Kidney (tissue), 13 donors: ENCODE measurements at regions not wholly inside any gene's neighbourhood (a gene's known extent, or its start where the extent isn't known, plus 50 kb on each side); places are given as distances from the start of the nearest gene placed in this dataset.

ENCODE experiments used
- DNase-seq, 5 donors: peaks; one replicate each; pipeline ENCODE4 v3.0.0-alpha.2; 2013 to 2020
- FAIRE-seq: peaks from 2 replicates; lab custom pipeline; 2012; peaks lifted over from hg19 to GRCh38; lab: Jason Lieb, UNC
- H3K27ac ChIP-seq, 2 donors: one replicate each; pipeline ENCODE4 v1.7.0; 2013; ENCODE audit warnings: low read depth in 2 of 2, low read length in 2 of 2, inconsistent platforms in 1 of 2
- H3K27me3 ChIP-seq: one replicate; pipeline ENCODE4 v1.7.1; 2013; ENCODE audit warnings: low read length, inconsistent platforms; ENCODE audit not compliant: control insufficient read depth, insufficient read depth
- H3K36me3 ChIP-seq, 3 donors: one replicate each; pipeline versions ENCODE4 v1.7.0 to v1.7.1; 2013; ENCODE audit warnings: low read length in 3 of 3, control low read depth in 1 of 3, inconsistent platforms in 1 of 3; ENCODE audit not compliant: insufficient read depth in 3 of 3, control insufficient read depth in 2 of 3
- H3K4me1 ChIP-seq, 3 donors: one replicate each; pipeline versions ENCODE4 v1.7.0 to v1.7.1; 2013; ENCODE audit warnings: low read length in 3 of 3, inconsistent platforms in 1 of 3, low read depth in 1 of 3; ENCODE audit not compliant: control insufficient read depth in 2 of 3, insufficient read depth in 2 of 3
- H3K4me3 ChIP-seq, 3 donors: one replicate each; pipeline versions ENCODE4 v1.7.0 to v1.8.1; 2013; ENCODE audit warnings: low read length in 3 of 3, control low read depth in 1 of 3, inconsistent platforms in 1 of 3
- H3K9ac ChIP-seq, 3 donors: one replicate each; pipeline versions ENCODE4 v1.7.0 to v1.7.1; 2013; ENCODE audit warnings: low read length in 3 of 3, control low read depth in 1 of 3, inconsistent platforms in 1 of 3
- H3K9me3 ChIP-seq, 3 donors: one replicate each; pipeline versions ENCODE4 v1.7.0 to v1.7.1; 2013; ENCODE audit warnings: low read length in 3 of 3, control low read depth in 1 of 3, inconsistent platforms in 1 of 3; ENCODE audit not compliant: control insufficient read depth in 2 of 3, insufficient read depth in 1 of 3
- CTCF ChIP-seq: IDR thresholded peaks from 3 replicates; pipeline ENCODE4 v1.5.1; 2012; ENCODE audit warnings: mild to moderate bottlenecking, moderate library complexity, borderline replicate concordance; ENCODE audit not compliant: insufficient read depth; ENCODE audit errors: extremely low read depth
- intact Hi-C: fragments of 100-400 bp; cut with DNase I; formaldehyde crosslinking; loops from one replicate; pipeline ENCODE4 v1.11.1; 2022
- donor health status: control.
- donor health status: control.
- donor health status: control.
- donor health status: control.
- donor health status: control.
- donor health status: DM: yes; HTN: yes; CAD: no.
- donor health status: Normal renal cell carcinoma (clear cell type).

GRCh38 chr11:10394229-10395101 lies 60.6 kb upstream of the AMPD3 start:
- DNase-seq (no peak), FAIRE-seq (no peak)
- no peak overlapping the region for H3K4me3 ChIP-seq
- no peak overlapping the region for H3K9ac ChIP-seq
- no peak overlapping the region for H3K27ac ChIP-seq
- H3K27me3 ChIP-seq: no peaks in the 10 kb centered on the region
- H3K4me1 ChIP-seq: no peaks in the 10 kb centered on the region
- no peaks in the 10 kb centered on the region for H3K36me3 ChIP-seq
- intact Hi-C loops: no loop called here
- no peak for TF ChIP-seq CTCF
- H3K9me3 ChIP-seq: no peaks in the 10 kb centered on the region

- H3K4me3 ChIP-seq: no peak overlapping the region
- intact Hi-C loops: no loop called here
- H3K9me3 ChIP-seq: no peaks in the 10 kb centered on the region
- H3K27me3 ChIP-seq: no peaks in the 10 kb centered on the region
- no peaks in the 10 kb centered on the region for H3K4me1 ChIP-seq
- H3K27ac ChIP-seq: no peak overlapping the region
- no peak for DNase-seq
- TF ChIP-seq CTCF: no peak
- H3K36me3 ChIP-seq: no peaks in the 10 kb centered on the region
- H3K9ac ChIP-seq: no peak overlapping the region
- no peak for FAIRE-seq
Measured at GRCh38 chr11:10395166-10395897, 59.7 kb upstream of the AMPD3 start.

- intact Hi-C loops: no loop called here
- FAIRE-seq (no peak), DNase-seq (no peak)
- no peaks in the 10 kb centered on the region for H3K36me3 ChIP-seq
- no peak overlapping the region for H3K9ac ChIP-seq
- TF ChIP-seq CTCF: no peak
- no peak overlapping the region for H3K4me3 ChIP-seq
- H3K27me3 ChIP-seq: no peaks in the 10 kb centered on the region
- H3K9me3 ChIP-seq: no peaks in the 10 kb centered on the region
- H3K4me1 ChIP-seq: no peaks in the 10 kb centered on the region
- H3K27ac ChIP-seq: no peak overlapping the region
Measured at GRCh38 chr11:10396771-10397170, 58.3 kb upstream of the AMPD3 start.
